GM12891 (cell line): ENCODE measurements at regions not wholly inside any gene's neighbourhood (a gene's known extent, or its start where the extent isn't known, plus 50 kb on each side); places are given as distances from the start of the nearest gene placed in this dataset.

Source experiments
- DNase-seq: peaks from one replicate; pipeline ENCODE4 v3.0.0; 2011; ENCODE audit warnings: low spot score; ENCODE audit not compliant: insufficient read length
- FAIRE-seq: peaks from 2 replicates; lab custom pipeline; 2011; peaks lifted over from hg19 to GRCh38; lab: Jason Lieb, UNC
- PAX5 ChIP-seq: IDR thresholded peaks from 2 replicates; pipeline ENCODE4 v1.6.1; 2011; ENCODE audit warnings: low read length, moderate library complexity, mild to moderate bottlenecking; ENCODE audit not compliant: insufficient read depth, severe bottlenecking
- POLR2A ChIP-seq: IDR thresholded peaks from 2 replicates; pipeline ENCODE4 v1.6.1; 2011; ENCODE audit warnings: low read depth, low read length, control low read depth
- POLR2AphosphoS5 ChIP-seq: IDR thresholded peaks from 2 replicates; pipeline ENCODE4 v1.6.1; 2011; ENCODE audit warnings: low read depth, low read length, control low read depth
- POU2F2 ChIP-seq: IDR thresholded peaks from 2 replicates; pipeline ENCODE4 v1.6.1; 2011; ENCODE audit warnings: low read depth, mild to moderate bottlenecking, control low read depth, low read length, moderate library complexity
- SPI1 ChIP-seq: IDR thresholded peaks from 2 replicates; pipeline ENCODE4 v1.6.1; 2011; ENCODE audit warnings: low read depth, low read length, control low read depth
- TAF1 ChIP-seq: IDR thresholded peaks from 2 replicates; pipeline ENCODE4 v1.6.1; 2011; ENCODE audit warnings: low read depth, low read length, control low read depth

DNA sequence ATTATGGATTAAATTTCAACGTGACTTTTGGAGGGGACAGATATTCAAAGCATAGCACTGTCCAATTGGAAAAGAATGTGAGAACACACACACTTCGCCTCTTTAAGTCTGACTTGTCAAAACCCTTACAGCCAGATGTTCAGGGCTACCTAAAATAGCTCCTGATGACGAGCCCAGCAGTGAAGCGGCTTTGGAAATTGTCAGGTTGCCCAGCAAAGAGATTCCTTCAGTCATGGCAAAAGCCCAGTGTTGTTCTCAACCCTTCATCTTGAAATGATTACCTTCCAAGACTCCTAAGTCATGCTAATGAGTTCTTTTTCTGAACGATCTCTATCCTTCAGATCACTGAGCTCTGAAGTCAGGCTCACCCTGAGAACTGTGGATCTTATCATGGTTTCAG, 436.6 kb downstream of the LRATD1 start:
- FAIRE-seq (no peak), DNase-seq (no peak)
- TF ChIP-seq POU2F2 (no peak), SPI1 (no peak), POLR2AphosphoS5 (no peak), POLR2A (no peak), TAF1 (no peak), PAX5 (no peak)

DNA sequence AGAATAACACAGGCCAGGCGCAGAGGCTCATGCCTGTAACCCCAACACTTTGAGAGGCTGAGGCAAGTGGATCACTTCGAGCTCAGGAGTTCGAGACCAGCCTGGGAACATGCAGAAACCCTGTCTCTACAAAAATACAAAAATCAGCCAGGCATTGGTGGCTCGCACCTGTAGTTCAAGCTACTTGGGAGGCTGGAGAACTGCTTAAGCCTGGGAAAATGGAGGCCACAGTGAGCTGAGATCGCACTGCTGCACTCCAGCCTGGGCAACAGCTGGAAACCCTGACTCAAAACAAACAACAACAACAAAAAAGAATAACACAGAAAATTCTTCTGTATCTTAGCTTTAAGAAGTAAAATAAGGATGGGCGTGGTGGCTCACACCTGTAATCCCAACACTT, 440.3 kb downstream of the LRATD1 start:
- FAIRE-seq (no peak), DNase-seq (no peak)
- no peak for TF ChIP-seq POU2F2
- no peak for TF ChIP-seq POLR2A
- TF ChIP-seq POLR2AphosphoS5: no peak
- no peak for TF ChIP-seq SPI1
- no peak for TF ChIP-seq PAX5
- no peak for TF ChIP-seq TAF1

DNA sequence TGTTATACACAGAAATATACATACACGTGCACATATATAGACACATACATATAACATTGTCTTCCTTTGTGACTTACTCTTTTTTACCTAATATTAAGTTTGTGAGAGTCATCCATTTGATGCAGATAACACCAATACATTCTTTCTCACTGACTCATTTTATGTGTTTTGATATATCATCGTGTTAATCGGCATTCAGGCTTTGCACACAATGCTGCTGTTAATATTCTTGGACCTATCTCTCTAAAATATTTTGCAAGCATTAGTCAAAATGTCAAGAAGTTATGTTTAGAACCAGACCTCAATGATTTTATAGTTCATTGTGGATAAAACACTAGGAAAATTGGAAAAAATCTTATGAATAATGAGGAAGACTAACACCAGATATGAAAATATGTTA, 441.1 kb downstream of the LRATD1 start:
- DNase-seq (no peak), FAIRE-seq (no peak)
- no peak for TF ChIP-seq POLR2A
- no peak for TF ChIP-seq POLR2AphosphoS5
- no peak for TF ChIP-seq PAX5
- no peak for TF ChIP-seq TAF1
- no peak for TF ChIP-seq POU2F2
- no peak for TF ChIP-seq SPI1

DNA sequence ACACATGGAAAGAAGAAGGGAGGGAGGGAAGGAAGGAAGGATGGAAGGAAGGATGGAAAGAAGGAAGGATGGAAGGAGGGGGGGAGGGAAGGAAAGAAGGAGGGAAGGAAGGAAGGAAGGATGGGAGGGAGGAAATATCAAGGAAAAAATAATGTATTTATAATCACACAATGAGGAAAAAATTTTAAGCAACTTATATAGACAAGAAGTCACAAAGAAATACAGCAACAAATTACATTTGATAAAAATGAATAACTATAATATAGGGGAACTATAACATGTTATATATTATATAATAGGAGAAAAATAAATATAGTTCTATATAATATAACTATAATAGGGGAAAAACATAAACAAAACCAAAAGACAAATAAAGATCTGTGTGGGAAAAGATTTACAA, 441.8 kb downstream of the LRATD1 start:
- no peak for FAIRE-seq
- DNase-seq: no peak
- TF ChIP-seq POLR2A (no peak), POLR2AphosphoS5 (no peak), POU2F2 (no peak), TAF1 (no peak), PAX5 (no peak)

DNA sequence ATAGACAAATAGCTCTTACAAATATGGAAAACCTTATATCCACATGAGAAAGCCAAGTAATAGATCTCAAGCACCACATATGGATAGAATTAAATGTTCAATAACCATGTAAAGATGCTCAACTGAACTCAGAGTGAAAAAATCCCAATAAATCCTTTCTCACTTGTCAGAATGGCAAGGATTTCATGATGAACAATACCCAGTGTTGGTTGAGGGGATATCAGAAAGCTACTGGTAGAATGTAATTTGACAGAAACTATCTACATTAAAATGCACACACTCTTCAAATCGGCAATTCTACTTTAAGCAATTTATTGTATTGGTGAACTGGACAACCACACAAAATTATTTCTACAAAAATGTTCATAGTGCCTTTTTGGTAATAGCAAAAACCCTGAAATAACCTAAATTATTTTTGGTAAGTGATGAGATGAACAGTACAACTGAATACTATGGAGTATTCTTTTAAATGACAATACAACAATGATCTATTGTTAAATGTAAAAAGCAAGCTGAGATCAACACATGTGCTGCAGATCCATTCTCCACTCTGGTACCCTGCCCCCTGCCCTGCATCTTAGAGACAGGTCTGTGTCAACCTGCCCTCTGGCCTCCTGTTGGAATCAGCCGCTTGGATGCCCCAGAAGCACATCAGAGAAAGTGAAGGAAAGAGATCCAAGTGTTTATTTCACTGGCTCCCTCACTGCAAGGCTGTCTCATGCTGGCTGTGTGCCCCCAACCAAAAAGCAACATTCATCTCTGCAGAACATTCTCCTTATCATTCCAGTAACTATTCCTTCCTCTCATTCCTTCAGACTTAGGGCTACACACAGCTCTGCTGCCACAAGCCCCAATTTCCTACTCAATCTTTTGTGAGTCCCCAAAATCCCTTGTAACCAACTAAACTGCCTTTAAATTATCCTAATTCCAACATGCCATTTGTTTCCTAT, 442.5 kb downstream of the LRATD1 start:
- DNase-seq: no peak
- no peak for FAIRE-seq
- TF ChIP-seq SPI1 (no peak), POLR2A (no peak), TAF1 (no peak), POLR2AphosphoS5 (no peak), POU2F2 (no peak)

DNA sequence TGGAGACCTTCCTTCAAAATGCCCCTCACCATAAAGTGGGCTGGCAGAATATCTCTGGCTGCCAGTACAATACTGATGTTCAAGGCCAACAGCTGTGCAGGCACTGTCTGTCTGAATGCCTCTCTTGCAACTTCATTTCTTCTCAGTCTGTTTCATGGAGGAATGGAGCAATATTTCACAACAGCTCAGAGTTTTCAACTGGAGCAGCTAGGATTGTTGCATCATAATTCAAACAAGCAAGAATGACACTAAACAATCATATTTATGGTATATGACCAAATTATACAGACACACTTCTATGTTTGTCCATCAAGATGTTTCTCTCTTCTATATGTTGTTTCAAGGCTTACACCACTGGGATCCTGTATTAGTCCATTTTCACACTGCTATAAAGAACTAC, 444.2 kb downstream of the LRATD1 start:
- FAIRE-seq (no peak), DNase-seq (no peak)
- TF ChIP-seq PAX5 (no peak), POLR2A (no peak), POU2F2 (no peak), POLR2AphosphoS5 (no peak), SPI1 (no peak), TAF1 (no peak)

DNA sequence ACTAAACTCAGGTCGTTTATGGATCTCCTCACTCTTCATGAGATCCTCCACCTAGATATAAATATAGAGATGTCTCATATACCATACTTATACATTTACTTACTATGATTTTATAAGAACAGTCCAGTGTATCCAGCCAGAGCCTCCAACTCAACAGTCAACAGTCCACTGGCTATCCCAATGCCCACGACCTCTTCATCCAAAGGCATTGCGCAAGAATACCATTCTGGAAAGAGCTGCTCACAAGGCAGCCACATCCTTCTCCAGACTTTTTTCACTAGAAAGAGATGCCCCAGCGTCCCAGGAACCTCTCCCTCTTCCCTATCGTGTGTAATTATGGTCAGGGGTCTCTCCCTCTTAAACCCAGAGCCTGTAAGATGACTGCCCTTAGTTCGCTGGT, 448.8 kb downstream of the LRATD1 start:
- FAIRE-seq (no peak), DNase-seq (no peak)
- TF ChIP-seq PAX5 (no peak), SPI1 (no peak), TAF1 (no peak), POLR2AphosphoS5 (no peak), POU2F2 (no peak), POLR2A (no peak)

DNA sequence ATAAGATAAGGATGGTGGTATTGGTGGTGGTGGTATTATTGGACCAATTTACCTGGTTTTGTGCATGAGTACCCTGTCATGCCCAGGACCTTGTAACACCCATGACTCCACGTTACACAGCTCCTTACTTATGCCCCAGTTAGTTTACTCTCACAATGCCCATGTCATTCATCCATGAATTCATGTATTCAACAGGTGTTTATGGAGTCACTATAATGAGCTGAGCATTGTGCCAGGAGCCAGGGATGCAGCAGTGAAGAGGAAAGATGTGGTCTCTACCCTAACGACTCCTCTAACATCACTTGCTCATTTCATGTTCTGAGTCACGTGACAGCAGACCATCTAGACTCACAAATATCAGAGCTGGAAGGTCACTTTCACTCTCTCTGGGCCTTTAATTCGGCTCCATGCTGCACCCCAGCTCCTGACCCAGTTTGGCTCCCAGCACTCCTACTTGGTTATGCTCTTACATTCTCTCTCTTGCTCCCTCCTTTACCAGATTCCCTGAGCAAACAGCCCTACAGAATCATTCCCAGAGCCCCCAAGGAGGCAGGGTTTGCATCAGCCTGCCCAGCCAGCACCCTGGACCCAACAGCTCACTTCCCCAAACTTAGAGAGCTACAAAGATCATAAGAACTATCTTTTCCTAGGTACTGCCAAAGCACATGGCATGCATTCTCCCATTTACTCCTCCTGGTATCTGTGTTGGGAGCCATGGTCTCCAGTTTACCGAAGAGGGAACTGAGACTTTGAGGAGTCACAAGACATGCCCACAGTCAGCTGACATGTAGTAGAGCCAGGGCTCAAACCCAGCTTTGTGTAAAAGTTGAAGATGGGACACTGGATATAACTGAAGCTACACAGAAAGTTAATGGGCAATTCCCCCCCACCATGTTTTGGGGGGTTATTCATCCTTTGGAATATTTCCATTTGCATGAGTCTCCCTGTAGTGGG, 449.9 kb downstream of the LRATD1 start:
- FAIRE-seq (no peak), DNase-seq (no peak)
- TF ChIP-seq POLR2AphosphoS5 (no peak), SPI1 (peak; percentile 34)
